Mesenchymal stem cell (in vitro differentiated cells and primary cell): ENCODE measurements at regions not wholly inside any gene's neighbourhood (a gene's known extent, or its start where the extent isn't known, plus 50 kb on each side); places are given as distances from the start of the nearest gene placed in this dataset.
A peak's percentile ranks its signal among the peaks of the same experiment; 100 is the strongest.

Source experiments
- DNase-seq: peaks from one replicate; pipeline ENCODE4 v3.0.0-alpha.2; 2013
- H2AFZ ChIP-seq: one replicate; pipeline ENCODE4 v1.6.1; 2013; ENCODE audit warnings: low read depth, mild to moderate bottlenecking, control low read depth, inconsistent platforms, low read length, moderate library complexity
- H2AK5ac ChIP-seq: 2 replicates; pipeline ENCODE4 v1.6.1; 2013; ENCODE audit warnings: low read length, moderate library complexity, mild to moderate bottlenecking, inconsistent platforms; ENCODE audit not compliant: severe bottlenecking
- H2BK120ac ChIP-seq: one replicate; pipeline ENCODE4 v1.6.1; 2013; ENCODE audit warnings: low read depth, mild to moderate bottlenecking, inconsistent platforms, low read length, moderate library complexity
- H2BK12ac ChIP-seq, 2 experiments: one replicate each; pipeline ENCODE4 v1.6.1; 2013; ENCODE audit warnings: inconsistent platforms in 2 of 2, low read length in 2 of 2, mild to moderate bottlenecking in 2 of 2, moderate library complexity in 2 of 2, control low read depth in 1 of 2
- H2BK15ac ChIP-seq: one replicate; pipeline ENCODE4 v1.6.1; 2013; ENCODE audit warnings: mild to moderate bottlenecking, low read depth, inconsistent platforms; ENCODE audit not compliant: poor library complexity, severe bottlenecking
- H2BK5ac ChIP-seq: 2 replicates; pipeline ENCODE4 v1.6.1; 2013; ENCODE audit warnings: low read depth, mild to moderate bottlenecking, low read length, control low read depth, inconsistent platforms; ENCODE audit not compliant: poor library complexity, severe bottlenecking
- H3K14ac ChIP-seq, 2 experiments: one replicate each; pipeline ENCODE4 v1.6.1; 2013; ENCODE audit warnings: inconsistent platforms in 2 of 2, low read length in 2 of 2, control low read depth in 1 of 2, mild to moderate bottlenecking in 1 of 2, moderate library complexity in 1 of 2
- H3K18ac ChIP-seq, 2 experiments: one replicate each; pipeline ENCODE4 v1.6.1; 2013; ENCODE audit warnings: inconsistent platforms in 2 of 2, low read length in 2 of 2, control low read depth in 1 of 2, low read depth in 1 of 2, mild to moderate bottlenecking in 1 of 2
- H3K23ac ChIP-seq, 2 experiments: one replicate each; pipeline ENCODE4 v1.6.1; 2013; ENCODE audit warnings: inconsistent platforms in 2 of 2, low read length in 2 of 2, mild to moderate bottlenecking in 2 of 2, moderate library complexity in 2 of 2, control low read depth in 1 of 2
- H3K27ac ChIP-seq: 2 replicates; pipeline ENCODE4 v1.5.1; 2013; ENCODE audit warnings: mild to moderate bottlenecking, moderate library complexity, low read length, control low read depth, inconsistent platforms; ENCODE audit not compliant: poor library complexity, severe bottlenecking
- H3K27me3 ChIP-seq, 2 experiments: 2 replicates each; pipeline versions ENCODE4 v1.6.1 to v1.7.0; 2013; ENCODE audit warnings: low read length in 2 of 2, mild to moderate bottlenecking in 2 of 2, moderate library complexity in 2 of 2, control low read depth in 1 of 2, inconsistent platforms in 1 of 2; ENCODE audit not compliant: control insufficient read depth in 1 of 2, insufficient read depth in 1 of 2
- H3K36me3 ChIP-seq, 2 experiments: 2 replicates each; pipeline versions ENCODE4 v1.6.1 to v1.7.0; 2013; ENCODE audit warnings: low read length in 2 of 2, control low read depth in 1 of 2, inconsistent platforms in 1 of 2, low read depth in 1 of 2, mild to moderate bottlenecking in 1 of 2; ENCODE audit not compliant: insufficient read depth in 2 of 2, control insufficient read depth in 1 of 2
- H3K4ac ChIP-seq, 2 experiments: one replicate each; pipeline ENCODE4 v1.6.1; 2013; ENCODE audit warnings: inconsistent platforms in 2 of 2, low read length in 2 of 2, mild to moderate bottlenecking in 2 of 2, moderate library complexity in 2 of 2, control low read depth in 1 of 2, low read depth in 1 of 2
- H3K4me1 ChIP-seq: 2 replicates; pipeline ENCODE4 v1.6.1; 2013; ENCODE audit warnings: low read depth, low read length, control low read depth; ENCODE audit not compliant: control insufficient read depth, insufficient read depth
- H3K4me2 ChIP-seq: 2 replicates; pipeline ENCODE4 v1.6.1; 2013; ENCODE audit warnings: low read length, mild to moderate bottlenecking, inconsistent platforms; ENCODE audit not compliant: poor library complexity, severe bottlenecking
- H3K4me3 ChIP-seq, 2 experiments: 2 replicates each; pipeline versions ENCODE4 v1.5.1 to v1.7.0; 2013; ENCODE audit warnings: low read length in 2 of 2, mild to moderate bottlenecking in 2 of 2, control low read depth in 1 of 2, low read depth in 1 of 2; ENCODE audit not compliant: insufficient read depth in 1 of 2
- H3K79me1 ChIP-seq: replicated peaks from 2 replicates; pipeline ENCODE4 v1.6.1; 2013; ENCODE audit warnings: mild to moderate bottlenecking, control low read depth, low read length, inconsistent platforms; ENCODE audit not compliant: poor library complexity, severe bottlenecking
- H3K9ac ChIP-seq: 2 replicates; pipeline ENCODE4 v1.7.0; 2013; ENCODE audit warnings: mild to moderate bottlenecking, low read length, moderate library complexity
- H3K9me3 ChIP-seq: 2 replicates; pipeline ENCODE4 v1.7.0; 2013; ENCODE audit warnings: mild to moderate bottlenecking, low read length; ENCODE audit not compliant: control insufficient read depth
- H4K8ac ChIP-seq: one replicate; pipeline ENCODE4 v1.6.1; 2013; ENCODE audit warnings: inconsistent platforms, mild to moderate bottlenecking, low read length, moderate library complexity
- H4K91ac ChIP-seq: one replicate; pipeline ENCODE4 v1.6.1; 2013; ENCODE audit warnings: mild to moderate bottlenecking, low read length, inconsistent platforms
- WGBS: methylation state at CpG from one replicate; pipeline ENCODE4 v1.1.7; 2013; ENCODE audit warnings: mixed read lengths; 5-methylcytosine and 5-hydroxymethylcytosine counted together

DNA sequence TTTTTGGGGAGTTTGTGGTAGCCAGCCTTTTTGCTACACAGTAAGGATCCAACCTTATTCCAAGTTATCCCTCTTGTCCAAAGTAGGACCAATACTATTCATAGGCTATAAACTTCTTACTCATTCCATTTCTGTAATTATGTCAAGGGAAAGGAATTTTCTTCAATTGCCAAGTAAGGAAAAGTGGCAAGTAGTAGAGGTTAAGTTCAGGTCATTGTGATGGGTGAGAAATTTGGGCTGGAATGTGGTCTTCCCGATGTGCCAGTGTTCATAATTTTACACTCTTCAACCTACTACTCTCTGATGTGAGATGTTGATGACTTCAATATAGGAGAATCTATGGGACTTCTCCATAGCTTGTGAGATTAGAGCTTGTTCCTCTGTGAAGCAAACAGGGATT lies 648.8 kb downstream of the METTL15 start:
- no peak overlapping the region for H2BK12ac ChIP-seq
- peaks cover 4% of the 10 kb centered on the region for H3K4me1 ChIP-seq
- H3K9ac ChIP-seq: no peak overlapping the region
- H3K27me3 ChIP-seq: no peaks in the 10 kb centered on the region
- H3K18ac ChIP-seq: no peak overlapping the region
- WGBS: no CpG with 5 or more reads among the region's 1 CpG
- peak; percentile 37 for DNase-seq
- H3K14ac ChIP-seq: no peak overlapping the region
- H2BK5ac ChIP-seq: no peak overlapping the region
- H2BK120ac ChIP-seq: no peak overlapping the region
- no peak overlapping the region for H2BK15ac ChIP-seq
- H3K79me1 ChIP-seq: no peaks in the 10 kb centered on the region
- H3K23ac ChIP-seq: no peak overlapping the region
- H3K4me3 ChIP-seq: no peak overlapping the region
- H4K8ac ChIP-seq: no peak overlapping the region
- no peak overlapping the region for H4K91ac ChIP-seq
- H3K4me2 ChIP-seq: no peak overlapping the region
- no peaks in the 10 kb centered on the region for H3K36me3 ChIP-seq
- H2AK5ac ChIP-seq: no peak overlapping the region
- H3K27ac ChIP-seq: peak overlapping the region; percentile 86
- no peaks in the 10 kb centered on the region for H3K9me3 ChIP-seq
- H3K4ac ChIP-seq: no peak overlapping the region
- H2AFZ ChIP-seq: no peak overlapping the region

DNA sequence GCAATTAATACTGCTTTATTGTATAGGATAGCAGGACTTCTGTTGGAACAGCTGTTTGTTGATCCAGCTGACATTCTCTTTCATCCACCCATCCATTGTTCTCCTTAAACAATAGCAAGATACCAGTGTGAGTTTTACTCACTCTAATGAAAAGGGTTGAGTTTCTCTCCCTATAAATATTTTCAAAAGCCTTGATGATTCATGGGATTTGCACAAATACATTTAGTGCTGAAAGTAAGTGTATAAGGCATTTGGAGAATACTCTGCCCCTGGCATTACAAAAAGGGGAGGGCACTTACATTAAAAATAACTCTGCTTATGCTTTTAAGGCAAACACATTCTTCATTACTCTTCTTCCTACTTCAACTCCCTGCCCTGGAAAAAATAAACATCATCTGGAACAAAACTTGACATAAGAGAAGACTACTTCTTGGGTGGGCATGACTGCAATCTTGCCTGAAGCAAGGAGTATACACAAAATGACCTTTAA lies 634.9 kb downstream of the METTL15 start:
- Histone ChIP-seq H2BK15ac (no peak overlapping the region), H2BK5ac (no peak overlapping the region), H3K14ac (no peak overlapping the region), H3K4me2 (no peak overlapping the region), H3K9me3 (no peaks in the 10 kb centered on the region), H3K4me1 (no peaks in the 10 kb centered on the region), H2BK120ac (no peak overlapping the region), H3K23ac (no peak overlapping the region), H2AK5ac (no peak overlapping the region), H3K27me3 (no peaks in the 10 kb centered on the region), H2BK12ac (no peak overlapping the region), H3K36me3 (no peaks in the 10 kb centered on the region), H3K4me3 (no peak overlapping the region), H2AFZ (no peak overlapping the region), H3K18ac (no peak overlapping the region), H3K27ac (no peak overlapping the region), H3K9ac (no peak overlapping the region), H4K91ac (no peak overlapping the region), H3K4ac (no peak overlapping the region), H3K79me1 (no peaks in the 10 kb centered on the region), H4K8ac (no peak overlapping the region)
- peak; percentile 27 for DNase-seq

DNA sequence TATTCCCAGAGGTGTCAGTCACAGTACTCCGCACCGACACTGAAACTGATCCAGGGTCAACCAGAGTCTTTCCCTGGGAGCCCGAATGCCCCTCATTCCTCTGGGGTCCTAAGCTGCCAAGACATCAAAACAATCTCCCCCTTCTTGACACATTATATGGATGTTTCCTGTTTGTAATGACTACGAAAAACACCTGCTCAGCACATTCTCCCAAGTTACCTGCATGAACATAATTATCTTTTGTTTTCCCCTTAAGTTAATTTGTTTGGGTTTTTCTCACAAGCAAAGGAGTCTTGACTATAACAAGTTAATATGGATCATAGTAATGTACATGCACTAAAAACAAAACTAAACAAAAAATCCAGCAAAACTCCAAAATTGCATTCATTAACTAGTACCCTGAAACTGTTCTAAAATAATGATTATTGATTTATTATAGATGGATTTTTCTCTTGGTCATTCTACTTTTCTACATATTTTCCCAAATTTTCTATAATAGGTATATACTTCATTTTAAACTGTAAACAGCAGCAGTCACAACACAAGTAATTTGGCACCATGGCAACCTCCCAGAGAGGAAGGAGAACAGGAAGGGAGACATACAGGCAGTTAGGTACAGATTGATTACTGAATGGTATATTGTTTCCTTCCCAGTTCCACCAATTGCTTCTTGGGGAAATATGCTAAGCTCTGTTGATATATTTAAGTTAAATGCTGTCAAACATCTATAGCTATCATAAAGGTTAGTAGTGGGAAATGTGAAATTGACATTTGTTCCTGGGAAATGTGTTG lies 631.5 kb downstream of the METTL15 start:
- Histone ChIP-seq H3K4me3 (no peak overlapping the region), H3K79me1 (no peaks in the 10 kb centered on the region), H3K36me3 (no peaks in the 10 kb centered on the region), H2BK5ac (no peak overlapping the region), H3K4ac (no peak overlapping the region), H3K4me1 (no peaks in the 10 kb centered on the region), H3K9me3 (no peaks in the 10 kb centered on the region), H2BK15ac (no peak overlapping the region), H2BK120ac (peak overlapping the region; percentile 19), H3K18ac (no peak overlapping the region), H2AFZ (no peak overlapping the region), H3K9ac (no peak overlapping the region), H3K4me2 (no peak overlapping the region), H3K23ac (no peak overlapping the region), H4K91ac (no peak overlapping the region), H4K8ac (no peak overlapping the region), H2AK5ac (no peak overlapping the region), H2BK12ac (no peak overlapping the region), H3K27ac (no peak overlapping the region), H3K27me3 (no peaks in the 10 kb centered on the region), H3K14ac (no peak overlapping the region)
- no peak for DNase-seq
- WGBS: 89% methylated on average over 3 of the region's 4 CpGs

GRCh38 chr11:28738549-28738948 lies 630.4 kb downstream of the METTL15 start:
- no peaks in the 10 kb centered on the region for H3K36me3 ChIP-seq
- H3K4me1 ChIP-seq: no peaks in the 10 kb centered on the region
- H3K18ac ChIP-seq: peak overlapping the region in 1 of 2 experiments; percentile 17
- H3K27ac ChIP-seq: no peak overlapping the region
- H2BK12ac ChIP-seq: no peak overlapping the region
- DNase-seq: peak; percentile 25
- no peaks in the 10 kb centered on the region for H3K9me3 ChIP-seq
- H4K91ac ChIP-seq: no peak overlapping the region
- H3K9ac ChIP-seq: no peak overlapping the region
- H3K4me2 ChIP-seq: no peak overlapping the region
- H3K14ac ChIP-seq: no peak overlapping the region
- no peak overlapping the region for H3K4me3 ChIP-seq
- no peak overlapping the region for H2AK5ac ChIP-seq
- H3K23ac ChIP-seq: no peak overlapping the region
- H4K8ac ChIP-seq: no peak overlapping the region
- H3K27me3 ChIP-seq: no peaks in the 10 kb centered on the region
- H3K4ac ChIP-seq: no peak overlapping the region
- H2BK5ac ChIP-seq: no peak overlapping the region
- H3K79me1 ChIP-seq: no peaks in the 10 kb centered on the region
- no peak overlapping the region for H2BK15ac ChIP-seq
- H2BK120ac ChIP-seq: no peak overlapping the region
- H2AFZ ChIP-seq: no peak overlapping the region
